Cardiac fibroblast (primary cell): ENCODE measurements at regions not wholly inside any gene's neighbourhood (a gene's known extent, or its start where the extent isn't known, plus 50 kb on each side); places are given as distances from the start of the nearest gene placed in this dataset.
A peak's percentile ranks its signal among the peaks of the same experiment; 100 is the strongest.

ENCODE experiments used
- DNase-seq, 2 donors: peaks; one replicate each; pipeline versions ENCODE4 v3.0.0 to v3.0.0-alpha.2; 2010; ENCODE audit warnings: low read depth in 2 of 2
- H3K4me3 ChIP-seq, 2 donors: replicated peaks in 1 of 2; 1 replicate in 1 of 2; 2 replicates in 1 of 2; pipeline ENCODE4 v1.5.1; 2011; ENCODE audit warnings: low read depth in 2 of 2, low read length in 2 of 2, mild to moderate bottlenecking in 2 of 2, moderate library complexity in 1 of 2
- TF ChIP-seq, protein P1 (sequence below): IDR thresholded peaks from one replicate; pipeline ENCODE4 v1.5.1; 2011; ENCODE audit warnings: low read depth, mild to moderate bottlenecking, low read length, inconsistent platforms

DNA sequence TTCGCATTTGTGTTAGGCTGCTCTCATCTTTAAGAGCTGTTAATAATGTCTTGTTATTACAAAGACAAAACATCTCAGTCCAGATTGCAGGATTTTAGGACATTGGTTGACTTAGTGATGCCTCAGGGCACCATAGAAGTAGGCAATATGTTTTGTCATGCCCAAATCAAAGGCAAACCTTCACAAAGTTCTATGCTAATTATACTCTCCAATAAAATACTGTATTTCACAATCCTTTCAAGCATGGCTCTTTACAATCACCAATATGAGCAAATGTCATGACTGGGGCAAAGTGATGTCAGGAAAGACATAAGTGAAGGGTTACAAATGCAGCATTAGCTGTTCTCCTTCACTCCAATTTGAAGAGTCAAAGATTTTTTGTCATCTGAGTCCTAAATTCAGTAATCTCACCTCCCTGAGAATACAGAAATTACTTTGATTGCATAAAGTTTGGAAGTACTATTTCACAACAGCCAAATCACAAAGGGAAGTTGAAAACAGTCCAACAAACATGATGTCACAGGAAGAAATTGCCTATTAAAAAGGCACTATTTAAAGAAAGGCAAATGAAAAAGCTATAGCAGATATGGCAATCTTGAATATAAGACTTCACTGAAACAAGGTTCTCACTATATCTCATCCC lies 303.2 kb downstream of the PRR16 start:
- no peak overlapping the region for H3K4me3 ChIP-seq
- TF ChIP-seq, protein P1, sequence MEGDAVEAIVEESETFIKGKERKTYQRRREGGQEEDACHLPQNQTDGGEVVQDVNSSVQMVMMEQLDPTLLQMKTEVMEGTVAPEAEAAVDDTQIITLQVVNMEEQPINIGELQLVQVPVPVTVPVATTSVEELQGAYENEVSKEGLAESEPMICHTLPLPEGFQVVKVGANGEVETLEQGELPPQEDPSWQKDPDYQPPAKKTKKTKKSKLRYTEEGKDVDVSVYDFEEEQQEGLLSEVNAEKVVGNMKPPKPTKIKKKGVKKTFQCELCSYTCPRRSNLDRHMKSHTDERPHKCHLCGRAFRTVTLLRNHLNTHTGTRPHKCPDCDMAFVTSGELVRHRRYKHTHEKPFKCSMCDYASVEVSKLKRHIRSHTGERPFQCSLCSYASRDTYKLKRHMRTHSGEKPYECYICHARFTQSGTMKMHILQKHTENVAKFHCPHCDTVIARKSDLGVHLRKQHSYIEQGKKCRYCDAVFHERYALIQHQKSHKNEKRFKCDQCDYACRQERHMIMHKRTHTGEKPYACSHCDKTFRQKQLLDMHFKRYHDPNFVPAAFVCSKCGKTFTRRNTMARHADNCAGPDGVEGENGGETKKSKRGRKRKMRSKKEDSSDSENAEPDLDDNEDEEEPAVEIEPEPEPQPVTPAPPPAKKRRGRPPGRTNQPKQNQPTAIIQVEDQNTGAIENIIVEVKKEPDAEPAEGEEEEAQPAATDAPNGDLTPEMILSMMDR, result no peak
- peak; percentile 64 to 85 for DNase-seq

DNA sequence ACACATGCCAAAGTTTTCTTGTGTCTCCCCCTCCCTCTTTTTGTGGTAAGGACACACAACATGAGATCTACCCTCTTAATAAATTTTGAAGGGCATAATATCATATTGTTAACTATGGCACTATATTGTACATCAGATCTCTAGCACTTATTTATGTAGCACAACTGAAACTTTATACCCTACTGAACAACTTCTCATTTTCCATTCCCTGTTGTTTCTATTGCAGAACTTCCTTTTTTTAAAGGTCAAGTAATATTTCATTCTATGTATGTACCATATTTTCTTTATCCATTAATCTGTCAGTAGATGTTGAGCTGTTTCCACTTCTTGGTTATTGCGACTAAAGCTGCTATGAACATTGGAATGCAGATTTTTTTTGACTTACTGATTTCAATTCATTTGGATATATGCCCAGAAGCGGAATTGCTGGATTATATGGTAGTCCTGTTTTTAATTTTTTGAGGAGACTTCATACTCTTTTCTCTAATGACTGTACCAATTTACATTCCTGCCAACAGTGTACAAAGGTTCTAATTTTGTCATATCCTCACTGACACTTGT lies 305.3 kb downstream of the PRR16 start:
- TF ChIP-seq, protein P1, result no peak
- peak; percentile 23 to 52 for DNase-seq
- H3K4me3 ChIP-seq, result no peak overlapping the region

DNA sequence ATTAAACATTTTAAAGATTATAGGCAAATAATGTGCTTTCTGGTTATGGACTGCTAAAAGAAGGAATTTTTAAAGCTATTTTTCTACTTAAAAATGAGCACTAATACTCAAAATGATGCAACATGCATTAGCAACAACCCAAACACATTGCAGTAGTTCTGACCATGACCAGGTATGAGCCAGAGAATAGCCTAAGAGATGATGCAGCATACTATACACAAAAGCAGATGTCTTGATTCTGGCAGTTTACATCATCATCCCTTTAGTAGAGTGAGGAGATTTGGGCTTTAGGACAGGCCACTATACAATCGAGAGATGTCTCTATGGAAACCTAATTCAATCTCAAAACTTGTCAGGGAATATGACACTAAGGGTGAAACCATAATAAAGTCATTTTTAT lies 307.1 kb downstream of the PRR16 start:
- DNase-seq, result peak in 1 of 2 donors; percentile 47
- TF ChIP-seq, protein P1, result no peak
- no peak overlapping the region for H3K4me3 ChIP-seq

DNA sequence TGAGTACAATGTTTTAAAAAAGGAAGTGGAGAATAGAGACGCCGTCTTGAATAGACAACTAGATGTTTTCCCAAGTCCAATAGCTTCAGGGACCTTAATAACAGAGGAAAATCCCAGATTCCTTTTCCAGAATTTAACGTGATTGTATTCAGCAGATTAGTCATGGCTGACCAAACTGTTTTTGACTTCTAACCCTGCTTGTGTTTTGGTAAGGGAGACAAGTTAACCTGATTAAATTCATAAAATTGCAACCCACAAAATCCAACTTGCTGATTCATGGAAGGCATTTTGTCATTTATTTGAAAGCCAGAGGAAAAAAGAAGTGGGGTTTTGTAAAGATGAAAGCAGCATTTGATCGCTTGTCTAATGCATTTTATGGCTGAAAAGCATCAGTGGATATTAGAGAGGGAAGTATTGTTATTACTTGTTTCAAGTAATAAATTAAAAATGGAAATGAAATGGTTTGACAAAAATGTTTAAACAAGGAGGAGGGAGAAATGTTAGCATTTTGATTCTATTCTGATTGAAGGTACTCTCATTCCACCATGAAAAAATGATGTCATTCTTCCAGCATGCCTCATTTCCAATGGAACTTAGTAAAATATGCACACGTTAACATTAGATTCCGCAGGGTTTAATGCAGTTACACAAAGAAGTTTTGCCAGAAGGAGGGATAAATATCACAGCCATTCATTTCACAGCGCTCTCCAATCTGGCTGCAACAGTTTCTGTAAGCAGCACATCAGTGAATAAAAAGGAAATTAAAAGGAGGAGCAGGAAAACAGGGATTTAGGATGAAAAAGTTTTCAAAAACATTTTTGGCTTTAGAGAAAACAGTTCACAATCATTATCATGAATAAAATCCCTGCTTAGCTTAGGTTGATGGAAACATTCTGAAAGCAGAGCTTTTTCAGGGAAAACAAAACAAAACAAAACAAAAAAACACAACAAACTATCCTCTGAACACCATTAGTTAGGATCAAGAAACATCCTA lies 314.7 kb downstream of the PRR16 start:
- H3K4me3 ChIP-seq, result no peak overlapping the region
- peak; percentile 8 to 62 for DNase-seq
- TF ChIP-seq, protein P1, result no peak

DNA sequence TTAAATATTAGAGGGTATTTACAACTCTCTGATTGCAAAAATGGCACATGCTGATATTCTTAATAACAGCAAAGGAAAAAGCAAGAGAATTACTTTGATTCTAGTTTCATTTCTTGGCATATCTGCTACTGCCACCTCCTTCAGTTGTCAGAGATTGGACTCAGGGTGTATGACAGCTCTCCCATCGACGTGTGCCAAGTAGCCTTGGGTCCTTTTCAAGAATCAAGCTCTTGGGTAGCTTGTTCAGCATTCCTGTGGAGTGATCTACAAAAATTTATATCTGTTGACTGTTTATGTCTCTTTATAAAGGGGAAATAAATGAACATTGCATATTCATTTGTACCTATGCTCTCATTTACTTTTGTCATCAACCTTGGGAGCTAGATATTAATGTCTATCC lies 315.6 kb downstream of the PRR16 start:
- H3K4me3 ChIP-seq, result no peak overlapping the region
- DNase-seq, result peak; percentile 26 to 34
- TF ChIP-seq, protein P1, result no peak

DNA sequence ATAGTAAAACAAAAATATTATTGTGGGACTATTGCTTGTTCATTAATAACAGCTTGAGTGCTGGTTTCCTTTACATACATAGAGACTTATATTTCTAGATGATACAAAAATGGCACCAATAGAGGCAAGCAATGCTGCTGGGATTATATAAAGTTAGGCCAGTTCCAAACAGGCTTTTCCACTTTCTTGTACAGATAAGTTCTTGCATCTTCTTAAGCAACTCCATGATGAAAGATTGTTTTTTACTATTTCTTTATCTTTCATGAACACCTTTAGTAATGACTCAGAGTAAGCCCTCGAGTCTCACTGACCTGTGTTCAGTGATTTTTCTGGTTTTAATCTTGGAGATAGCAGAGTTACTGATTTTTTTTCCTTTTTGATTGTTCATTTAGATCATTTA lies 324.4 kb downstream of the PRR16 start:
- TF ChIP-seq, protein P1, result no peak
- H3K4me3 ChIP-seq, result no peak overlapping the region
- DNase-seq, result no peak
